ENCODE measurements at regions not wholly inside any gene's neighbourhood (a gene's known extent, or its start where the extent isn't known, plus 50 kb on each side); places are given as distances from the start of the nearest gene placed in this dataset.

- CTCF ChIA-PET: no interaction called here
- FAIRE-seq (no peak), ATAC-seq (no peak), DNase-seq (ENCODE audit: low read depth in 1 of 2, low spot score in 1 of 2) (no peak)
- POLR2A ChIA-PET: no interaction called here
- H3K4me2 ChIP-seq: no peak overlapping the region
- H3K9me3 ChIP-seq: no peaks in the 10 kb centered on the region
- H3K4me1 ChIP-seq: no peaks in the 10 kb centered on the region
- no peak overlapping the region for H3K27ac ChIP-seq
- TF ChIP-seq SREBF2 (IDR thresholded peaks at IDR 0.05): no peak
- no peak for TF ChIP-seq EHF (CRISPR knock-in tag; IDR thresholded peaks at IDR 0.05)
- no peak for TF ChIP-seq MAFK (IDR thresholded peaks at IDR 0.05; ENCODE audit: partially characterized antibody)
- no peak for TF ChIP-seq MYC (IDR thresholded peaks at IDR 0.05; ENCODE audit: borderline replicate concordance, low read length)
- no peak for TF ChIP-seq HEYL (CRISPR knock-in tag; IDR thresholded peaks at IDR 0.05)
- TF ChIP-seq SMC3 (IDR thresholded peaks at IDR 0.05): no peak
- H3K4me3 ChIP-seq: no peak overlapping the region
These were observed 532.9 kb upstream of the ANO5 start for GRCh38 chr11:21659961-21660360.

- peak overlapping the region; percentile 42 for H3K4me2 ChIP-seq
- ChIA-PET POLR2A (no interaction called here), CTCF (no interaction called here)
- 8% methylated on average over 6 of the region's 6 CpGs for WGBS (ENCODE audit: missing lambda C conversion rate)
- TF ChIP-seq RNF2 (IDR thresholded peaks at IDR 0.05; ENCODE audit: borderline replicate concordance, low read depth) (no peak), PHF8 (IDR thresholded peaks at IDR 0.05; ENCODE audit: borderline replicate concordance, low read depth) (no peak), EHF (CRISPR knock-in tag; IDR thresholded peaks at IDR 0.05) (no peak), CBX2 (IDR thresholded peaks at IDR 0.05; ENCODE audit: borderline replicate concordance, low read depth) (no peak), CBX8 (IDR thresholded peaks at IDR 0.05) (no peak), ZC3H11A (IDR thresholded peaks at IDR 0.05) (no peak), NFE2L2 (conservative IDR thresholded peaks at IDR 0.05; ENCODE audit: low read length) (no peak), USF2 (IDR thresholded peaks at IDR 0.05) (no peak), KDM1A (IDR thresholded peaks at IDR 0.05; ENCODE audit: low read depth) (no peak), RARB (CRISPR knock-in tag; IDR thresholded peaks at IDR 0.05) (no peak), SREBF2 (IDR thresholded peaks at IDR 0.05) (no peak), ZNF302 (CRISPR knock-in tag; IDR thresholded peaks at IDR 0.05) (no peak), CHD2 (IDR thresholded peaks at IDR 0.05; ENCODE audit: low read length, partially characterized antibody) (no peak), EP300 (IDR thresholded peaks at IDR 0.05) (no peak)
- H3K4me1 ChIP-seq: no peaks in the 10 kb centered on the region
- no peak for ATAC-seq
- H3K9me3 ChIP-seq: no peaks in the 10 kb centered on the region
- no peak for FAIRE-seq
- no peak for DNase-seq (ENCODE audit: low read depth in 1 of 2, low spot score in 1 of 2)
- H3K4me3 ChIP-seq: peak overlapping the region; percentile 26; the same call in 1 of the 3 replicates
- no peak overlapping the region for H3K27ac ChIP-seq
These were observed 517.8 kb upstream of the ANO5 start for GRCh38 chr11:21675049-21675616.

GRCh38 chr11:21687643-21688042, 505.2 kb upstream of the ANO5 start:
- CTCF ChIA-PET: no interaction called here
- no peak overlapping the region for H3K4me2 ChIP-seq
- no peaks in the 10 kb centered on the region for H3K9me3 ChIP-seq
- H3K4me3 ChIP-seq: no peak overlapping the region
- DNase-seq (ENCODE audit: low read depth in 1 of 2, low spot score in 1 of 2) (no peak), ATAC-seq (no peak), FAIRE-seq (no peak)
- WGBS (ENCODE audit: missing lambda C conversion rate): 0% methylated on average over 1 of the region's 1 CpG
- no peak overlapping the region for H3K27ac ChIP-seq
- no peaks in the 10 kb centered on the region for H3K4me1 ChIP-seq
- TF ChIP-seq FOXS1 (CRISPR knock-in tag; IDR thresholded peaks at IDR 0.05) (no peak), MAFK (IDR thresholded peaks at IDR 0.05; ENCODE audit: partially characterized antibody) (peak; percentile 87)
- POLR2A ChIA-PET: no interaction called here

GRCh38 chr11:21704539-21704938, 488.3 kb upstream of the ANO5 start:
- Histone ChIP-seq H3K4me3 (no peak overlapping the region), H3K4me1 (no peaks in the 10 kb centered on the region), H3K9me3 (no peaks in the 10 kb centered on the region), H3K4me2 (no peak overlapping the region), H3K27ac (no peak overlapping the region)
- CTCF ChIA-PET: no interaction called here
- no peak for ATAC-seq
- TF ChIP-seq ZNF302 (CRISPR knock-in tag; IDR thresholded peaks at IDR 0.05) (no peak), FOXS1 (CRISPR knock-in tag; IDR thresholded peaks at IDR 0.05) (no peak), KDM1A (IDR thresholded peaks at IDR 0.05; ENCODE audit: low read depth) (no peak), CHD4 (IDR thresholded peaks at IDR 0.05; ENCODE audit: borderline replicate concordance) (no peak), BHLHE40 (IDR thresholded peaks at IDR 0.05; ENCODE audit: low read depth, low read length) (no peak), HEYL (CRISPR knock-in tag; IDR thresholded peaks at IDR 0.05) (no peak), CTCF (IDR thresholded peaks at IDR 0.05) (no peak), ZC3H11A (IDR thresholded peaks at IDR 0.05) (no peak), HOXB13 (CRISPR knock-in tag; IDR thresholded peaks at IDR 0.05; ENCODE audit: low read depth) (no peak), HDAC2 (IDR thresholded peaks at IDR 0.05) (no peak), HES2 (IDR thresholded peaks at IDR 0.05) (no peak), MAZ (IDR thresholded peaks at IDR 0.05; ENCODE audit: borderline replicate concordance, low read depth, low read length) (no peak), SREBF2 (IDR thresholded peaks at IDR 0.05) (no peak), RARB (CRISPR knock-in tag; IDR thresholded peaks at IDR 0.05) (no peak), CBX2 (IDR thresholded peaks at IDR 0.05; ENCODE audit: borderline replicate concordance, low read depth) (no peak), USF2 (IDR thresholded peaks at IDR 0.05) (no peak), HOXA7 (CRISPR knock-in tag; IDR thresholded peaks at IDR 0.05) (no peak)
- 0% methylated on average over 2 of the region's 2 CpGs for WGBS (ENCODE audit: missing lambda C conversion rate)
- no peak for DNase-seq (ENCODE audit: low read depth in 1 of 2, low spot score in 1 of 2)
- POLR2A ChIA-PET: no interaction called here
- FAIRE-seq: no peak

Data from A549 (cell line).